Fibroblast of lung (primary cell): ENCODE measurements at regions not wholly inside any gene's neighbourhood (a gene's known extent, or its start where the extent isn't known, plus 50 kb on each side); places are given as distances from the start of the nearest gene placed in this dataset.

Source experiments
- EZH2 ChIP-seq: IDR thresholded peaks from 2 replicates; pipeline ENCODE4 v1.5.1; 2012; ENCODE audit warnings: low read length, control low read depth, mild to moderate bottlenecking; ENCODE audit errors: missing control alignments
- TF ChIP-seq, protein P1 (sequence below), 2 donors: IDR thresholded peaks in 1 of 2; conservative IDR thresholded peaks in 1 of 2; 1 replicate in 1 of 2; 2 replicates in 1 of 2; pipeline ENCODE4 v1.5.1; 2011 to 2012; ENCODE audit warnings: low read length in 2 of 2, control low read depth in 1 of 2, inconsistent platforms in 1 of 2, low read depth in 1 of 2, mild to moderate bottlenecking in 1 of 2

DNA sequence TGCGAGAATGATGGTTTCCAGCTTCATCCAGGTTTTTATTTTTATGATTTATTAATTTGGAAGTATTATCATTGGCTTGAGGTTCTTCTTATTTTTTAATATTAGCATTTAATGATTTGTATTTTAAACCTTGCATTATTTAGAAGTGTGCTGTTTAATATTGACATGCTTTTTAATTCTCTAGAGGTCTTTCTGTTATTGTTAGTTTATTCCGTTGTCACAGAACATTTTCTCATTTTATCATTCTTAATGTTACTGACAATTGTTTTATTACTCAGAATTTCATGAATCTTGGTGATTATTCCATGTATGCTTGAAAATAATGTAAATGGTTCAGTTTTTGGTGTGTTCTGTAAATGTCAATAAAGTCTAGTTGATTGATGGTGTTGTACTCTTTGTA lies 463.5 kb upstream of the NOVA1 start:
- TF ChIP-seq, protein P1, sequence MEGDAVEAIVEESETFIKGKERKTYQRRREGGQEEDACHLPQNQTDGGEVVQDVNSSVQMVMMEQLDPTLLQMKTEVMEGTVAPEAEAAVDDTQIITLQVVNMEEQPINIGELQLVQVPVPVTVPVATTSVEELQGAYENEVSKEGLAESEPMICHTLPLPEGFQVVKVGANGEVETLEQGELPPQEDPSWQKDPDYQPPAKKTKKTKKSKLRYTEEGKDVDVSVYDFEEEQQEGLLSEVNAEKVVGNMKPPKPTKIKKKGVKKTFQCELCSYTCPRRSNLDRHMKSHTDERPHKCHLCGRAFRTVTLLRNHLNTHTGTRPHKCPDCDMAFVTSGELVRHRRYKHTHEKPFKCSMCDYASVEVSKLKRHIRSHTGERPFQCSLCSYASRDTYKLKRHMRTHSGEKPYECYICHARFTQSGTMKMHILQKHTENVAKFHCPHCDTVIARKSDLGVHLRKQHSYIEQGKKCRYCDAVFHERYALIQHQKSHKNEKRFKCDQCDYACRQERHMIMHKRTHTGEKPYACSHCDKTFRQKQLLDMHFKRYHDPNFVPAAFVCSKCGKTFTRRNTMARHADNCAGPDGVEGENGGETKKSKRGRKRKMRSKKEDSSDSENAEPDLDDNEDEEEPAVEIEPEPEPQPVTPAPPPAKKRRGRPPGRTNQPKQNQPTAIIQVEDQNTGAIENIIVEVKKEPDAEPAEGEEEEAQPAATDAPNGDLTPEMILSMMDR (conservative IDR thresholded peaks at IDR 0.05 in 1 of 2, IDR thresholded peaks at IDR 0.05 in 1 of 2; ENCODE audit: low read depth in 1 of 2, low read length in 2 of 2), result no peak
- TF ChIP-seq EZH2, result no peak
